Natural killer cell (primary cell): ENCODE measurements at regions not wholly inside any gene's neighbourhood (a gene's known extent, or its start where the extent isn't known, plus 50 kb on each side); places are given as distances from the start of the nearest gene placed in this dataset.

ENCODE experiments used
- ATAC-seq, 3 donors: fragments of 150-1000 bp in 2 of 3; fragments of 200-7000 bp in 1 of 3; cut with Tn5 transposase; 1 replicate in 1 of 3; 2 replicates in 2 of 3; pipeline ENCODE4 v1.10.0; 2021; ENCODE audit warnings: mild to moderate bottlenecking in 2 of 3, moderate library complexity in 2 of 3
- DNase-seq, 2 donors: peaks; one replicate each; pipeline versions ENCODE4 v3.0.0 to v3.0.0-alpha.2; 2013 to 2021; ENCODE audit warnings: mixed read lengths in 1 of 2
- H3K27ac ChIP-seq: one replicate; pipeline ENCODE4 v1.5.1; 2013; ENCODE audit warnings: mild to moderate bottlenecking, low read length
- H3K27me3 ChIP-seq: one replicate; pipeline ENCODE4 v1.6.1; 2013; ENCODE audit warnings: low read length; ENCODE audit not compliant: control insufficient read depth, insufficient read depth
- H3K36me3 ChIP-seq: one replicate; pipeline ENCODE4 v1.6.1; 2013; ENCODE audit warnings: low read length; ENCODE audit not compliant: control insufficient read depth, insufficient read depth
- H3K4me1 ChIP-seq: one replicate; pipeline ENCODE4 v1.6.1; 2013; ENCODE audit warnings: low read length; ENCODE audit not compliant: control insufficient read depth, insufficient read depth
- H3K4me3 ChIP-seq: one replicate; pipeline ENCODE4 v1.5.1; 2013; ENCODE audit warnings: low read length
- H3K9me3 ChIP-seq: one replicate; pipeline ENCODE4 v1.6.1; 2013; ENCODE audit warnings: low read length; ENCODE audit not compliant: control insufficient read depth, insufficient read depth
- H3K27ac Mint-ChIP-seq, 2 donors: one replicate each; pipeline ENCODE4 v1.8.0; 2022; ENCODE audit warnings: mild to moderate bottlenecking in 2 of 2, mixed read lengths in 2 of 2, moderate library complexity in 1 of 2
- H3K27me3 Mint-ChIP-seq, 2 donors: one replicate each; pipeline ENCODE4 v1.8.0; 2022; ENCODE audit warnings: low read depth in 2 of 2, mixed read lengths in 2 of 2
- H3K36me3 Mint-ChIP-seq: one replicate; pipeline ENCODE4 v1.8.0; 2022; ENCODE audit warnings: mixed read lengths
- H3K4me1 Mint-ChIP-seq, 2 donors: one replicate each; pipeline ENCODE4 v1.8.0; 2022; ENCODE audit warnings: mixed read lengths in 2 of 2
- H3K4me3 Mint-ChIP-seq: one replicate; pipeline ENCODE4 v1.8.0; 2022; ENCODE audit warnings: mild to moderate bottlenecking, moderate library complexity, mixed read lengths
- H3K9me3 Mint-ChIP-seq, 2 donors: one replicate each; pipeline ENCODE4 v1.8.0; 2022; ENCODE audit warnings: mixed read lengths in 2 of 2
- WGBS: methylation state at CpG from one replicate; pipeline ENCODE4 v1.1.7; 2013; ENCODE audit warnings: missing lambda C conversion rate; ENCODE audit not compliant: insufficient coverage; 5-methylcytosine and 5-hydroxymethylcytosine counted together
- intact Hi-C: fragments of 100-400 bp; cut with micrococcal nuclease; formaldehyde crosslinking; loops from one replicate; pipeline ENCODE4 v1.14.2; 2022
- TF ChIP-seq, protein P1 (sequence below): fragments of 200-600 bp; IDR thresholded peaks from one replicate; pipeline ENCODE4 v1.8.0; 2022; ENCODE audit warnings: antibody characterized with exemption

DNA sequence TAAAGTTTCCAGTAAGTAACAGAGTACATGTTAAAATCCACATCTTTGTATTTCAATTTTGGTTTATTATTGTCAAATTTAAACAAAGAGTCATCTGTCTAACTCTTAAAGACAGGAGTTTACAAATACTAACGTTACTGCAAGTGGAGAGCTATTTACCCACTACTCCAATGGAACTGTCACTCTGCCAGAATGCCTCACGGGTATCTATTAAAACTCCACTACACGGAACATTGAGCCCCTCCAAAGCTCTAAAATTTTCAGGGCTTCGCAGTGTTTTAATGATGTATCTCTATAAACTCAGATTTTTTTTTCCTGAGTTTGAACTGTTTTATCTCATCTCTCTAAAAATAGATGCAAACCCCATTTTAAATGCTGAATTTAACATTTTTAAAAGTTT is 388.7 kb upstream of the SEMA3A start:
- H3K9me3 ChIP-seq, result peaks cover 3% of the 10 kb centered on the region
- intact Hi-C loops, result no loop called here
- Mint-ChIP-seq H3K27ac (no peak overlapping the region), H3K27me3 (no peaks in the 10 kb centered on the region), H3K4me3 (no peak overlapping the region), H3K36me3 (no peaks in the 10 kb centered on the region), H3K9me3 (peaks cover 11% of the 10 kb centered on the region in 2 donors), H3K4me1 (no peaks in the 10 kb centered on the region)
- H3K36me3 ChIP-seq, result no peaks in the 10 kb centered on the region
- ATAC-seq, result no peak
- no peak for DNase-seq
- H3K27ac ChIP-seq, result no peak overlapping the region
- H3K4me3 ChIP-seq, result no peak overlapping the region
- WGBS, result 86% methylated on average over 4 of the region's 4 CpGs
- TF ChIP-seq, protein P1, sequence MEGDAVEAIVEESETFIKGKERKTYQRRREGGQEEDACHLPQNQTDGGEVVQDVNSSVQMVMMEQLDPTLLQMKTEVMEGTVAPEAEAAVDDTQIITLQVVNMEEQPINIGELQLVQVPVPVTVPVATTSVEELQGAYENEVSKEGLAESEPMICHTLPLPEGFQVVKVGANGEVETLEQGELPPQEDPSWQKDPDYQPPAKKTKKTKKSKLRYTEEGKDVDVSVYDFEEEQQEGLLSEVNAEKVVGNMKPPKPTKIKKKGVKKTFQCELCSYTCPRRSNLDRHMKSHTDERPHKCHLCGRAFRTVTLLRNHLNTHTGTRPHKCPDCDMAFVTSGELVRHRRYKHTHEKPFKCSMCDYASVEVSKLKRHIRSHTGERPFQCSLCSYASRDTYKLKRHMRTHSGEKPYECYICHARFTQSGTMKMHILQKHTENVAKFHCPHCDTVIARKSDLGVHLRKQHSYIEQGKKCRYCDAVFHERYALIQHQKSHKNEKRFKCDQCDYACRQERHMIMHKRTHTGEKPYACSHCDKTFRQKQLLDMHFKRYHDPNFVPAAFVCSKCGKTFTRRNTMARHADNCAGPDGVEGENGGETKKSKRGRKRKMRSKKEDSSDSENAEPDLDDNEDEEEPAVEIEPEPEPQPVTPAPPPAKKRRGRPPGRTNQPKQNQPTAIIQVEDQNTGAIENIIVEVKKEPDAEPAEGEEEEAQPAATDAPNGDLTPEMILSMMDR, result no peak
- H3K4me1 ChIP-seq, result no peaks in the 10 kb centered on the region
- H3K27me3 ChIP-seq, result no peaks in the 10 kb centered on the region

DNA sequence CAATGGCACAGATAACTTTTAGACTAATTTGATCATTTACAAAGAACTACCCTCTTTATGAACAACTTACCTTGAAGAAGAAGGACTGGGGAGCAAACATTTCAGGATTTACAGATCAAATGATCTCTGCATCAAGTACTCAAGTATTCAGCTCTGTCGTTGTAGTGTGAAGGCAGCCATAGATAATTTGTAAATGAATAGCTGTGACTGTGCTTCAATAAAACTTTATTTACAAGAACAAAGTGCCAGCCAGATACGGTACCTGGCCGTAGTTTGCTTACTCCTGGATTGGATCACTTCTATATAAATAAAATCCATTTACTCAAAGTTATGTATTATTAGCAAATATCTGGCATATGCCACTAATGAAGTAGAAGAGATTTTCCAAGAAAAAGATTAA is 388.2 kb upstream of the SEMA3A start:
- peaks cover 11% of the 10 kb centered on the region in 2 donors for H3K9me3 Mint-ChIP-seq
- WGBS, result 89% methylated on average over 1 of the region's 3 CpGs
- peaks cover 3% of the 10 kb centered on the region for H3K9me3 ChIP-seq
- DNase-seq (no peak), ATAC-seq (no peak)
- no peak overlapping the region for H3K4me3 ChIP-seq
- no peaks in the 10 kb centered on the region for H3K4me1 ChIP-seq
- no peaks in the 10 kb centered on the region for H3K27me3 ChIP-seq
- no peaks in the 10 kb centered on the region for H3K27me3 Mint-ChIP-seq
- TF ChIP-seq, protein P1, result no peak
- no peaks in the 10 kb centered on the region for H3K4me1 Mint-ChIP-seq
- no peaks in the 10 kb centered on the region for H3K36me3 ChIP-seq
- no peak overlapping the region for H3K27ac Mint-ChIP-seq
- H3K27ac ChIP-seq, result no peak overlapping the region
- H3K4me3 Mint-ChIP-seq, result no peak overlapping the region
- intact Hi-C loops, result no loop called here
- H3K36me3 Mint-ChIP-seq, result no peaks in the 10 kb centered on the region

- H3K9me3 ChIP-seq, result no peaks in the 10 kb centered on the region
- Mint-ChIP-seq H3K27me3 (no peaks in the 10 kb centered on the region), H3K4me3 (no peak overlapping the region), H3K4me1 (no peaks in the 10 kb centered on the region), H3K36me3 (no peaks in the 10 kb centered on the region), H3K9me3 (peaks cover 0 to 3% of the 10 kb centered on the region in 2 donors), H3K27ac (no peak overlapping the region)
- TF ChIP-seq, protein P1, result no peak
- no peaks in the 10 kb centered on the region for H3K27me3 ChIP-seq
- ATAC-seq (no peak), DNase-seq (no peak)
- H3K27ac ChIP-seq, result no peak overlapping the region
- no peaks in the 10 kb centered on the region for H3K4me1 ChIP-seq
- intact Hi-C loops, result no loop called here
- H3K36me3 ChIP-seq, result no peaks in the 10 kb centered on the region
- 95% methylated on average over 3 of the region's 3 CpGs for WGBS
- no peak overlapping the region for H3K4me3 ChIP-seq
Measured at GRCh38 chr7:84578825-84579224, 384.2 kb upstream of the SEMA3A start.

GRCh38 chr7:84568781-84569180 is 374.2 kb upstream of the SEMA3A start:
- 95% methylated on average over 3 of the region's 3 CpGs for WGBS
- Mint-ChIP-seq H3K4me3 (no peak overlapping the region), H3K4me1 (no peaks in the 10 kb centered on the region), H3K27ac (no peak overlapping the region), H3K36me3 (no peaks in the 10 kb centered on the region), H3K9me3 (peaks cover 6 to 14% of the 10 kb centered on the region in 2 donors), H3K27me3 (no peaks in the 10 kb centered on the region)
- DNase-seq (no peak), ATAC-seq (no peak)
- H3K9me3 ChIP-seq, result no peaks in the 10 kb centered on the region
- no peak overlapping the region for H3K4me3 ChIP-seq
- no peaks in the 10 kb centered on the region for H3K4me1 ChIP-seq
- H3K36me3 ChIP-seq, result no peaks in the 10 kb centered on the region
- intact Hi-C loops, result loop anchor here (10.0 kb wide), 1 partner anchor 64 kb away; no protein-coding TSS in a partner anchor
- no peak overlapping the region for H3K27ac ChIP-seq
- TF ChIP-seq, protein P1, result no peak
- no peaks in the 10 kb centered on the region for H3K27me3 ChIP-seq
